ENCODE measurements at regions not wholly inside any gene's neighbourhood (a gene's known extent, or its start where the extent isn't known, plus 50 kb on each side); places are given as distances from the start of the nearest gene placed in this dataset.

GRCh38 chr21:28442624-28443023 is 550.1 kb downstream of the LTN1 start:
- Histone ChIP-seq H3K27ac (ENCODE audit: low read length in 2 of 2) (no peak overlapping the region), H3K4me2 (replicated peaks; ENCODE audit: low read depth, low read length, poor library complexity, severe bottlenecking) (no peak overlapping the region), H3K36me3 (replicated peaks in 1 of 2; ENCODE audit: control extremely low read depth in 1 of 2, control insufficient read depth in 1 of 2, extremely low read depth in 1 of 2, insufficient read depth in 2 of 2, low read length in 1 of 2) (no peaks in the 10 kb centered on the region), H4K20me1 (ENCODE audit: control insufficient read depth, insufficient read depth, low read length, poor library complexity, severe bottlenecking) (no peaks in the 10 kb centered on the region), H2AFZ (ENCODE audit: insufficient read depth, low read depth, low read length, poor library complexity, severe bottlenecking) (no peak overlapping the region), H3K9ac (ENCODE audit: low read length) (no peak overlapping the region), H3K27me3 (replicated peaks in 1 of 4; ENCODE audit: control extremely low read depth in 1 of 4, control insufficient read depth in 3 of 4, insufficient read depth in 4 of 4, low read length in 3 of 4) (no peaks in the 10 kb centered on the region), H3K4me3 (ENCODE audit: control extremely low read depth in 1 of 5, extremely low read depth in 1 of 5, insufficient read depth in 1 of 5, low read depth in 2 of 5, low read length in 4 of 5) (no peak overlapping the region), H3K9me3 (ENCODE audit: control extremely low read depth in 1 of 3, control insufficient read depth in 2 of 3, insufficient read depth in 1 of 3, low read length in 2 of 3) (peaks cover 0 to 3% (median 0%) of the 10 kb centered on the region in 3 donors), H3K4me1 (ENCODE audit: control insufficient read depth in 2 of 2, insufficient read depth in 2 of 2, low read length in 2 of 2) (no peaks in the 10 kb centered on the region), H3K79me2 (ENCODE audit: control insufficient read depth, insufficient read depth, low read length) (no peaks in the 10 kb centered on the region)
- POLR2A ChIA-PET, result no interaction called here
- ATAC-seq (ENCODE audit: low read depth), result no peak
- Mint-ChIP-seq H3K4me1 (no peaks in the 10 kb centered on the region), H3K27me3 (no peaks in the 10 kb centered on the region), H3K9me3 (ENCODE audit: insufficient read depth) (peaks cover 8% of the 10 kb centered on the region), H3K27ac (no peak overlapping the region), H3K4me3 (no peak overlapping the region)
- CTCF ChIA-PET, result no interaction called here
- DNase-seq, result no peak
- TF ChIP-seq CTCF (IDR thresholded peaks at IDR 0.05) (no peak), EZH2 (IDR thresholded peaks at IDR 0.05; ENCODE audit: borderline replicate concordance, insufficient read depth, low read depth, low read length, poor library complexity, severe bottlenecking) (no peak)
- intact Hi-C loops (cut with micrococcal nuclease), result no loop called here

GRCh38 chr21:28442085-28442484 is 550.6 kb downstream of the LTN1 start:
- H3K27me3 ChIP-seq (replicated peaks in 1 of 4; ENCODE audit: control extremely low read depth in 1 of 4, control insufficient read depth in 3 of 4, insufficient read depth in 4 of 4, low read length in 3 of 4), result no peaks in the 10 kb centered on the region
- no peak overlapping the region for H3K9ac ChIP-seq (ENCODE audit: low read length)
- H2AFZ ChIP-seq (ENCODE audit: insufficient read depth, low read depth, low read length, poor library complexity, severe bottlenecking), result no peak overlapping the region
- WGBS (ENCODE audit: insufficient coverage), result no CpG with 5 or more reads among the region's 4 CpGs
- no peak overlapping the region for H3K4me3 ChIP-seq (ENCODE audit: control extremely low read depth in 1 of 5, extremely low read depth in 1 of 5, insufficient read depth in 1 of 5, low read depth in 2 of 5, low read length in 4 of 5)
- H3K9me3 ChIP-seq (ENCODE audit: control extremely low read depth in 1 of 3, control insufficient read depth in 2 of 3, insufficient read depth in 1 of 3, low read length in 2 of 3), result peaks cover 0 to 3% (median 0%) of the 10 kb centered on the region in 3 donors
- Mint-ChIP-seq H3K4me1 (no peaks in the 10 kb centered on the region), H3K4me3 (no peak overlapping the region), H3K27ac (no peak overlapping the region), H3K9me3 (ENCODE audit: insufficient read depth) (peaks cover 8% of the 10 kb centered on the region), H3K27me3 (no peaks in the 10 kb centered on the region)
- CTCF ChIA-PET, result no interaction called here
- POLR2A ChIA-PET, result no interaction called here
- TF ChIP-seq EZH2 (IDR thresholded peaks at IDR 0.05; ENCODE audit: borderline replicate concordance, insufficient read depth, low read depth, low read length, poor library complexity, severe bottlenecking) (no peak), CTCF (IDR thresholded peaks at IDR 0.05) (no peak)
- H3K27ac ChIP-seq (ENCODE audit: low read length in 2 of 2), result no peak overlapping the region
- DNase-seq (no peak), ATAC-seq (ENCODE audit: low read depth) (no peak)
- intact Hi-C loops (cut with micrococcal nuclease), result no loop called here
- no peaks in the 10 kb centered on the region for H3K4me1 ChIP-seq (ENCODE audit: control insufficient read depth in 2 of 2, insufficient read depth in 2 of 2, low read length in 2 of 2)
- no peaks in the 10 kb centered on the region for H4K20me1 ChIP-seq (ENCODE audit: control insufficient read depth, insufficient read depth, low read length, poor library complexity, severe bottlenecking)
- H3K4me2 ChIP-seq (replicated peaks; ENCODE audit: low read depth, low read length, poor library complexity, severe bottlenecking), result no peak overlapping the region
- H3K36me3 ChIP-seq (replicated peaks in 1 of 2; ENCODE audit: control extremely low read depth in 1 of 2, control insufficient read depth in 1 of 2, extremely low read depth in 1 of 2, insufficient read depth in 2 of 2, low read length in 1 of 2), result no peaks in the 10 kb centered on the region
- H3K79me2 ChIP-seq (ENCODE audit: control insufficient read depth, insufficient read depth, low read length), result no peaks in the 10 kb centered on the region
